NCI-H460 (cell line): ENCODE measurements at regions not wholly inside any gene's neighbourhood (a gene's known extent, or its start where the extent isn't known, plus 50 kb on each side); places are given as distances from the start of the nearest gene placed in this dataset.

Source experiments
- DNase-seq: peaks from one replicate; pipeline ENCODE4 v3.0.0-alpha.2; 2016; ENCODE audit warnings: low read depth; ENCODE audit errors: extremely low read depth

DNA sequence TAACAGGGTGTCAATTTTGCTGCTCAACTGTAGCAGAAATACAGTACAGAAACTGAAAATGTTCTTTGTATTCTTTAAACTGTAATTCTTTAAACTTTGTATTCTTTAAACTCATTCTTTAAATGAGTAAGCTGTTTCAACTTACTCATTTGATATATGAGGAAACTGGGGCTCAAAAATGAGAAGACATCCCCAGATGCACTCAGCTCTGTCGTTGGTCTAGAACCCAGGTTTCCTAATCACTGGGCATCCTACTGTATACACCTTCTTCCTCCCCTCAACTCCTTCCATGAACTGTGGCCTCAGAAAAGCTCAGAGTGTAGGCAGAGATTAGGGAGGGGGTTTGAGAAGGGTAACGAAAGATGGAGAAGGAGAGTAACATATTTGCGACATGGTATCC lies 136.5 kb upstream of the MAST4 start:
- no peak for DNase-seq

DNA sequence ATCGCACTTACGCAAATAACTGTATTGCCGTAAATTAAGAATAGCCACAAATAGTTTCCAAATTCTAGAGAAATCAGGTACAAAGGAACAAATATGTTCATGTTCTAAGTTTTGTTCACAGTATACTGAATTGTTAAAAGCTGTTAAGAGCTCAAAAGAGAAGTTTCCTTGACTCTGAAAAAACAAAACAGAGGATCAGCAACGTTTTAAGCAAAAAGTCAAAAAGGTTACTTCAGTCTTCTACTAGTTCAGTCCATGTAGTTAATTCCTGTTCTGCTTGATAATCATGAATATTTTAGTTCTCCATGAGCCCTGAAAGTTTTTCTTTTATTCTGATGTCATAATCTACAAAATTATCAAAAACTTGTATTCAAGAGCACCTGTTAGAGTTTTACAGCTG lies 128.6 kb upstream of the MAST4 start:
- no peak for DNase-seq

- no peak for DNase-seq
Observed at GRCh38 chr5:66469684-66470083, 126.5 kb upstream of the MAST4 start.

- no peak for DNase-seq
Observed at GRCh38 chr5:66472010-66472409, 124.2 kb upstream of the MAST4 start.

- DNase-seq, result no peak
Observed at GRCh38 chr5:66475731-66476130, 120.5 kb upstream of the MAST4 start.

- no peak for DNase-seq
Observed at GRCh38 chr5:66477596-66477995, 118.6 kb upstream of the MAST4 start.

- no peak for DNase-seq
Observed at GRCh38 chr5:66494437-66494836, 101.8 kb upstream of the MAST4 start.

DNA sequence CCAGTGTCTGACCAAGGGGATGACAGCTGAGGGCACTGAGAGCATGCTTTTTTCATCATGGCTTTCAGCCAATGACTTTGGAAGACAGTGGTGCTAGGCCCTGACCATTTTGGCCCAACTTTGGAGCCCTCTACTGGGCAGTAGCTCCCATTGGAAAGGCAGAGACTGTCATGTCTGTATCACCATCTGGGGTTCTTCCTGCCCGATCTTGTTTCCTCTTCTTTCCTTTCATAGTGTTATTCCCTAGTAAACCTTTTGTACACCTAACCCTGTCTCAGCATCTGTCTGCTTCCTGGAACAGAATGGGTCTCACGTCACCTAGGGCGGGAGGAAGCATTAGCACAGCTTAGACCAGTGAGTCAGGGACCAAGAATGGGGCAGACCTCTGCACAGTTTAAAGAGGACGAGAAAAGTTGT lies 97.4 kb upstream of the MAST4 start:
- no peak for DNase-seq

DNA sequence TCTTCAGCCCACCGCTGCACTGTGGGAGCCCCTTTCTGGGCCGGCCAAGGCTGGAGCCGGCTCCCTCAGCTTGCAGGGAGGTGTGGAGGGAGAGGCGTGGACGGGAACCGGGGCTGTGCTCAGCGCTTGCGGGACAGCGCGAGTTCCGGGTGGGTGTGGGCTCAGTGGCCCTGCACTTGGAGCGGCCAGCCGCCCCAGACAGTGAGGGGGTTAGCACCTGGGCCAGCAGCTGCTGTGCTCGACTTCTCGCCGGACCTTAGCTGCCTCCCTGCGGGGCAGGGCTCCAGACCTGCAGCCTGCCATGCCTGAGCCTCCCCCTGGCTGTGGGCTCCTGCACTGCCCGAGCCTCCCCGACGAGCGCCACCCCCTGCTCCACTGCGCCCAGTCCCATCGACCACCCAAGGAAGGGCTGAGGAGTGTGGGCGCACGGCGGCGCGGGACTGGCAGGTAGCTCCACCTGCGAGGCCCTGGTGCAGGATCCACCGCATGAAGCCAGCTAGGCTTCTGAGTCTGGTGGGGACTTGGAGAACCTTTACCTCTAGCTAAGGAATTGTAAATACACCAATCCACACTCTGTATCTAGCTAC lies 92.9 kb upstream of the MAST4 start:
- no peak for DNase-seq

DNA sequence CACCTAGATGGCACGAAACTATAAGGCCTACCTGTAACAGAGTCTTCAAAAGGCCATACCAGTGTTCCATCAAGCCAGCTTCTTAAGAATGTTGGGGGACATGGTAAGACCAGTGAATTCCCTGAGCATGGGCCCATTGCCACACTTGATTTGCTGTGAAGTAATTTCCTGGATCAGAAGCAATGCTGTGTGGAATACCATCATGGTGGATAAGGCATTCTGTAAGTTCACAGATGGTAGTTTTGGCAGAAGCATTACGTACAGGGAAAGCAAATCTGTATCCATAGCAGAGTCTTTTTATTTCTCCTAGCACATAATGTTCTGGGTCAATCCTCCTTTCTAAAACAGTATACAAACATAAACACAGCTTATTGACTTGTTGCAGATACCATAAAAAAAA lies 89.1 kb upstream of the MAST4 start:
- DNase-seq, result no peak

GRCh38 chr5:66511491-66511890 lies 84.7 kb upstream of the MAST4 start:
- no peak for DNase-seq

- DNase-seq, result no peak
Observed at GRCh38 chr5:66513130-66513529, 83.1 kb upstream of the MAST4 start.

- no peak for DNase-seq
Observed at GRCh38 chr5:66515209-66515608, 81.0 kb upstream of the MAST4 start.

GRCh38 chr5:66516550-66516949 lies 79.6 kb upstream of the MAST4 start:
- DNase-seq, result no peak

- DNase-seq, result no peak
Observed at GRCh38 chr5:66517351-66517750, 78.8 kb upstream of the MAST4 start.

DNA sequence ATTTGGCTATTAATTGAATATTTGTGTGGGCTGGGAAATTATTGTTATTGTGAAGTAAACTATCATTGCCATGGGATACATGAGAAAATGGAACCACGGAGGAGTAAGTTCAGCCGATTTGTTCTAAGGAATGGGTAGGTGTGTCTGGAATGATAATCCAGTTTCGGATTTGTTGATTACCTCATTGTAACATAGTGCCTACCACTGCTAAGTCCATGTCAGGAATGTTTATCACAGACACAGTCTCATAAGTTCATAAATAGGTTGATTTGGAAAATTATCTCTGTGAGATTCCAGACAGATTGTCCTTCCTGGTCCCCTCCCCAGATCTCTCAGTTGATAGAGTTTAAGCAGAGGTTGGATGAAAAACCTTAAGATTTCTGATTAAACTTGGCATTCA lies 78.1 kb upstream of the MAST4 start:
- no peak for DNase-seq

- no peak for DNase-seq
Observed at GRCh38 chr5:66518753-66519152, 77.4 kb upstream of the MAST4 start.

DNA sequence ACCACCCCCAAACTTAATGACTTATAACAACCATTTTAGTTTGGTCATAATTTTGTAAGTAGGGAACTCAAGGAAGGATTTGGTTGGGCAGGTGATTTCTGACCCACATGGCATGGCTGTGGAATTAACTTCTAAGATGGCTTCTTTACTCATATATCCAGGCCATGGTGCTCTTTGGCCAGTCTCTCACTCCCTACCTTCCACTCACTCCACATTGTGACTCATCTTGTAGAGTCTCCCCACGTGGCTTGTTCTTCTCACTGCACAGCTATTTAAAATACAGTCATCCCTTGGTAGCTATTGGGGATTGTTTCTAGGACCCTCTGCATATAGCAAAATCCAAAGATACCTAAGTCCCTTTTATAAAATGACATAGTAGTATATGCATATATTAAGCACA lies 76.6 kb upstream of the MAST4 start:
- DNase-seq, result no peak

DNA sequence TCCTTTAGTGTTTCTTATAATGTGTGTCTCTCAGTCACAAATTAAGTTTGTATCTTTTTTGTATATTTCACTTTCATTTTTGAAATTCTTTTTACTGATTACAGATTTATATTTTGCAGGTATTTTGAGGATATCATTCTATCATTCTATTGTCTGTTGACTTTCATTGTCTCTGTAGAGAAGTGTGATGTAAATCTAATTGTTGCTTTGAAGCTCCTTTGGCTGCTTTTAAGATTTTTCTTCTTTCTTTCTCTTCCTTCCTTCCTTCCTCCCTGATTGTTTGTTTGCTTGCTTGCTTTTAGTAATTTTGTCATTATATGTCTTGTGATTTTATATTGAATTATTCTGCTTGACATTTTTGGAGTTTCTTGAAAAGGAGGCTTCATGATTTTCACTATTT lies 75.3 kb upstream of the MAST4 start:
- DNase-seq, result no peak

DNA sequence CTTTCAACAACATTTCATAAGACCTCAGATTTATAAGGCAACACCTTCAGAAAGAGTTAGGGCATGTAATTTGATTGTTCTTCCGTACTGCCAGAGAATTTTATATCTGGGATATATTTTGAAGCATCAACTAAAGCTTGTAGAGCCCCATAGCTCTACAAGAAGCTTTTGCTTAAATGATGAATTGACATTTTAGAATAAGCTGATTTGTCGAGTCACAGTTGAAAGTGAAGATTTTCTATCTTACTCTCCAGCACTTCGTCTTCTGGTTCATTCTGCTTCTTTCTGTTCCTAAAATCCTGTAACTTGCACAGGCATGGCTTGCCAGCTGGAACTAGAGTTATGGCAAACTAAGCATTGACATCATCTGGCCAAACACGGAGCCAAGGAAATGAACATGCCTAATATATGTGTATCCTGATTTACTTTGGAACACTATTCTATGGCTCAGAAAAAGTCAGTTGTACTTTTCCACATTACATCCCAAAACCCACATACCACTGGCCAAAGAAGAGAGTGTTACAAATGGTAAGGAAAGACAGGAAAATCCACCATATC lies 68.6 kb upstream of the MAST4 start:
- no peak for DNase-seq

GRCh38 chr5:66529182-66529581 lies 67.0 kb upstream of the MAST4 start:
- DNase-seq, result no peak

- no peak for DNase-seq
Observed at GRCh38 chr5:66529704-66530103, 66.5 kb upstream of the MAST4 start.

DNA sequence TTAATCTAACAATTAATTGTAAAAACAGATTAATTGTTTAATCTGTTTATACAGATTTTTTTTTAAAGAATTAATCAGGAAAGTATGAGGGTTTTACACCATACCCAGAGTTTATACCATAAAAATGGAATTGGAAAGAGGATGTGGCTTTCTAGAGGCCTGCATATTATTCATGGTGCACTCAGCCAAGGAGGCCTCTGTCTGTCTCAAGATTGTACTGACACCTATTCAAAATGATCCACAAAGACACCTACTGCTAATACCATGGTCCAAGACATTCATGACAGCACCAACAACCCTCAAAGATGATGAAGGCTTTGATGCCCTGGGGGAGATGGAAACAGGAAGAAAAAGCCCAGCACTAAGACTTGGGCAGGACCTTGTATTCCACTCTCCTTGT lies 58.1 kb upstream of the MAST4 start:
- no peak for DNase-seq
